ENCODE measurements at regions not wholly inside any gene's neighbourhood (a gene's known extent, or its start where the extent isn't known, plus 50 kb on each side); places are given as distances from the start of the nearest gene placed in this dataset.

DNA sequence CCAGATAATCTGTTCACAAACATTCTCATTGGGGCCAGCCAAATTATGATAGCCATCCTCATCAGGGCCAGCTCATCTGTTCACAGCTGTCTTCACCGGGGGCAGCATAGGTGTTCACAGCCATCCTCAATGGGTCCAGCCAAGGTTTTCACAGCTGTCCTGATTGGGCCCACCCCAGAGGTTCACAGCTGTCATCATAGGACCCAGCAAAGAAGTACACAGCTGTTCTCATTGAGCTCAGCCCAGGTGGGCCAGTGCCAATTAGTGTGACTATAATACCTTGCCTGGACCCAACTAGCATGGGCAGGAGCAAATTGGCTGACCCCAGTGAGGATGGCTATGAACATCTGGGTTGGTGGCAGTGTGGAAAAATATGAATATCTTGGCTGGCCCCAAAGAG lies 1166.0 kb downstream of the UQCRFS1 start:
- no peak for FAIRE-seq
- Histone ChIP-seq H3K4me2 (no peak overlapping the region), H3K4me3 (no peak overlapping the region), H3K9me3 (peaks cover 48% of the 10 kb centered on the region), H3K27ac (no peak overlapping the region), H3K4me1 (no peaks in the 10 kb centered on the region)
- DNase-seq (ENCODE audit: low read depth in 1 of 2, low spot score in 1 of 2): no peak
- CTCF ChIA-PET: no interaction called here
- no peak for TF ChIP-seq HOXB13 (CRISPR knock-in tag; IDR thresholded peaks at IDR 0.05; ENCODE audit: low read depth)
- no peak for TF ChIP-seq NFE2L2 (conservative IDR thresholded peaks at IDR 0.05; ENCODE audit: low read length)
- no peak for TF ChIP-seq POLR2A (IDR thresholded peaks at IDR 0.05; ENCODE audit: low read length)
- POLR2A ChIA-PET: no interaction called here
- ATAC-seq: no peak
- 17% methylated on average over 1 of the region's 1 CpG for WGBS (ENCODE audit: missing lambda C conversion rate)

DNA sequence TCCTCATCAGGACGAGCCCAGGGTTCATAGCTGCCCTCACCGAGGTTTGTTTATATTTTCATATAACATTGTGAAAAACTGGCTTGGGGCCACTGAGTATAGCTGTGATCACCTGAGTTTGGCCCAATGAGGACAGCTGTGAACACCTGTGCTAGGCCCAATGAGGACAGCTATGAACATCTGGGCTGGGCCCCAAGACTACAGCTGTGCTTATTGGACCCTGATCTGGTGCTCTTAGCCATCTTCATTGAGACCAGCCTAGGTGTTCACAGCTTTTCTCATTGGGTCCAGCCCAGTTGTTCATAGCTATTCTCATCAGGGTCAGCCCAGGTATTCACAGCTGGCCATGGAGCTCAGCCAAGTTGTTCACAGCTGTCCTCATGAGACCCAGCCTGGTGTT lies 1167.3 kb downstream of the UQCRFS1 start:
- Histone ChIP-seq H3K4me2 (no peak overlapping the region), H3K9me3 (peaks cover 48% of the 10 kb centered on the region), H3K27ac (no peak overlapping the region), H3K4me1 (no peaks in the 10 kb centered on the region), H3K4me3 (no peak overlapping the region)
- TF ChIP-seq EP300 (IDR thresholded peaks at IDR 0.05): no peak
- TF ChIP-seq, protein P1, sequence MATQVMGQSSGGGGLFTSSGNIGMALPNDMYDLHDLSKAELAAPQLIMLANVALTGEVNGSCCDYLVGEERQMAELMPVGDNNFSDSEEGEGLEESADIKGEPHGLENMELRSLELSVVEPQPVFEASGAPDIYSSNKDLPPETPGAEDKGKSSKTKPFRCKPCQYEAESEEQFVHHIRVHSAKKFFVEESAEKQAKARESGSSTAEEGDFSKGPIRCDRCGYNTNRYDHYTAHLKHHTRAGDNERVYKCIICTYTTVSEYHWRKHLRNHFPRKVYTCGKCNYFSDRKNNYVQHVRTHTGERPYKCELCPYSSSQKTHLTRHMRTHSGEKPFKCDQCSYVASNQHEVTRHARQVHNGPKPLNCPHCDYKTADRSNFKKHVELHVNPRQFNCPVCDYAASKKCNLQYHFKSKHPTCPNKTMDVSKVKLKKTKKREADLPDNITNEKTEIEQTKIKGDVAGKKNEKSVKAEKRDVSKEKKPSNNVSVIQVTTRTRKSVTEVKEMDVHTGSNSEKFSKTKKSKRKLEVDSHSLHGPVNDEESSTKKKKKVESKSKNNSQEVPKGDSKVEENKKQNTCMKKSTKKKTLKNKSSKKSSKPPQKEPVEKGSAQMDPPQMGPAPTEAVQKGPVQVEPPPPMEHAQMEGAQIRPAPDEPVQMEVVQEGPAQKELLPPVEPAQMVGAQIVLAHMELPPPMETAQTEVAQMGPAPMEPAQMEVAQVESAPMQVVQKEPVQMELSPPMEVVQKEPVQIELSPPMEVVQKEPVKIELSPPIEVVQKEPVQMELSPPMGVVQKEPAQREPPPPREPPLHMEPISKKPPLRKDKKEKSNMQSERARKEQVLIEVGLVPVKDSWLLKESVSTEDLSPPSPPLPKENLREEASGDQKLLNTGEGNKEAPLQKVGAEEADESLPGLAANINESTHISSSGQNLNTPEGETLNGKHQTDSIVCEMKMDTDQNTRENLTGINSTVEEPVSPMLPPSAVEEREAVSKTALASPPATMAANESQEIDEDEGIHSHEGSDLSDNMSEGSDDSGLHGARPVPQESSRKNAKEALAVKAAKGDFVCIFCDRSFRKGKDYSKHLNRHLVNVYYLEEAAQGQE (IDR thresholded peaks at IDR 0.05): no peak
- TF ChIP-seq SREBF2 (IDR thresholded peaks at IDR 0.05): no peak
- TF ChIP-seq ZFP36 (IDR thresholded peaks at IDR 0.05; ENCODE audit: borderline replicate concordance, partially characterized antibody): no peak
- no peak for TF ChIP-seq CHD2 (IDR thresholded peaks at IDR 0.05; ENCODE audit: low read length, partially characterized antibody)
- TF ChIP-seq HEYL (CRISPR knock-in tag; IDR thresholded peaks at IDR 0.05): no peak
- no peak for TF ChIP-seq TP53 (CRISPR knock-in tag; IDR thresholded peaks at IDR 0.05)
- TF ChIP-seq JUNB (IDR thresholded peaks at IDR 0.05): no peak
- TF ChIP-seq, protein P2, sequence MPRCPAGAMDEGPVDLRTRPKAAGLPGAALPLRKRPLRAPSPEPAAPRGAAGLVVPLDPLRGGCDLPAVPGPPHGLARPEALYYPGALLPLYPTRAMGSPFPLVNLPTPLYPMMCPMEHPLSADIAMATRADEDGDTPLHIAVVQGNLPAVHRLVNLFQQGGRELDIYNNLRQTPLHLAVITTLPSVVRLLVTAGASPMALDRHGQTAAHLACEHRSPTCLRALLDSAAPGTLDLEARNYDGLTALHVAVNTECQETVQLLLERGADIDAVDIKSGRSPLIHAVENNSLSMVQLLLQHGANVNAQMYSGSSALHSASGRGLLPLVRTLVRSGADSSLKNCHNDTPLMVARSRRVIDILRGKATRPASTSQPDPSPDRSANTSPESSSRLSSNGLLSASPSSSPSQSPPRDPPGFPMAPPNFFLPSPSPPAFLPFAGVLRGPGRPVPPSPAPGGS (IDR thresholded peaks at IDR 0.05): no peak
- POLR2A ChIA-PET: no interaction called here
- DNase-seq (ENCODE audit: low read depth in 1 of 2, low spot score in 1 of 2) (no peak), ATAC-seq (no peak), FAIRE-seq (no peak)
- WGBS (ENCODE audit: missing lambda C conversion rate): 6% methylated on average over 2 of the region's 2 CpGs
- CTCF ChIA-PET: interaction anchor here (0.6 kb wide), 1 partner anchor 1623 kb away, joined by 3 read pairs; no protein-coding TSS in a partner anchor

DNA sequence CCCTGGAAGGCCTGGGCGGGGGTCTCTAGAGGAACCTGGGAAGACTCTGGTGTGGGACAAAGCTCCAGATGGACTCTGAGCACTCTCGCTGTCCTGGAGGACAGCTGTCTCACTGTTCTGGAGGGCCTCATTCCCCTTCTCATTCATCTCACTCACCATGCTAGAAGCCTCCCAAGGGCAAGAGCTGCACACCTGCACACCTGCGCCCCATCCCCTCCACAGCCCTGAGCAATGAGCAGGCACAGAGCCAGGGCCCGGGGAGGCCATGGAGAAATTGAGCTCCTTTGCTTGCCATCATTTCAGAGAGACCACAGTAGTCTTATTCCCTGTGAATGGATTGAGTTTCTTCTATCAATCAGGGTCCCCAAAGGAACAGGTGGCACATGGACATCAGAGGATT lies 1168.5 kb downstream of the UQCRFS1 start:
- TF ChIP-seq TFCP2L1 (CRISPR knock-in tag; IDR thresholded peaks at IDR 0.05) (no peak), CHD4 (IDR thresholded peaks at IDR 0.05; ENCODE audit: borderline replicate concordance) (no peak), NFE2L2 (conservative IDR thresholded peaks at IDR 0.05; ENCODE audit: low read length) (no peak), POLR2A (IDR thresholded peaks at IDR 0.05; ENCODE audit: low read length) (no peak), USF2 (IDR thresholded peaks at IDR 0.05) (no peak), E2F6 (IDR thresholded peaks at IDR 0.05; ENCODE audit: borderline replicate concordance, low read depth) (no peak), POLR2AphosphoS2 (conservative IDR thresholded peaks at IDR 0.05; ENCODE audit: low read length) (no peak), JUNB (IDR thresholded peaks at IDR 0.05) (no peak), EHF (CRISPR knock-in tag; IDR thresholded peaks at IDR 0.05) (no peak), CBX8 (IDR thresholded peaks at IDR 0.05) (no peak)
- TF ChIP-seq, protein P1 (IDR thresholded peaks at IDR 0.05): no peak
- FAIRE-seq (no peak), DNase-seq (ENCODE audit: low read depth in 1 of 2, low spot score in 1 of 2) (no peak), ATAC-seq (no peak)
- Histone ChIP-seq H3K27ac (no peak overlapping the region), H3K4me2 (no peak overlapping the region), H3K4me3 (no peak overlapping the region), H3K4me1 (no peaks in the 10 kb centered on the region), H3K9me3 (peaks cover 39% of the 10 kb centered on the region)
- POLR2A ChIA-PET: no interaction called here
- CTCF ChIA-PET: interaction anchor here (1.0 to 1.4 kb wide), 2 partner anchors 15 to 136 kb away, joined by 3 read pairs; no protein-coding TSS in a partner anchor
- 2% methylated on average over 4 of the region's 4 CpGs for WGBS (ENCODE audit: missing lambda C conversion rate)

Data from A549 (cell line).